ENCODE measurements at regions not wholly inside any gene's neighbourhood (a gene's known extent, or its start where the extent isn't known, plus 50 kb on each side); places are given as distances from the start of the nearest gene placed in this dataset.

DNA sequence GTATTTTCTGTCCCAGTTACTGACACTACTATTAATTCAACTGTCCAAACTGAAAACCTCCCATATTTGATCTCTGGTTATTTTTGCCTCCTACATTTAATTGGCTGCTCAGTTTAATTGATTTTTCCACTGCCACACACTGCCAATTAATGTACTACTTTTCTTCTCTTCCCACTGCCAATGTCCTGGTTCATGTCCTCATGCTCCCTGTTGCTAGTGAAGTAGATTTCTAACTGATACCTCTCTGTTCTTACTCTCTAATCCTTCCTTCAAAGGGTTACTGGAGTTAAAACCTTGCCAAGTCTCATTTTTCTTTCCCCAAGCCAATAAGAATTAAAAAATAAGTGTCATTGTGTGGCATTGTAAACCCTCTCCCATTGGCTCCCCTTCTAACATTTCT is 440.6 kb upstream of the JAG1 start:
- Mint-ChIP-seq H3K36me3 (no peaks in the 10 kb centered on the region), H3K9me3 (no peaks in the 10 kb centered on the region), H3K27ac (no peak overlapping the region), H3K4me1 (no peaks in the 10 kb centered on the region), H3K4me3 (no peak overlapping the region), H3K27me3 (ENCODE audit: low read depth) (no peaks in the 10 kb centered on the region)
- no peak for TF ChIP-seq IRF2 (CRISPR knock-in tag; IDR thresholded peaks at IDR 0.05; ENCODE audit: borderline replicate concordance, low read depth)
- TF ChIP-seq, protein P1, sequence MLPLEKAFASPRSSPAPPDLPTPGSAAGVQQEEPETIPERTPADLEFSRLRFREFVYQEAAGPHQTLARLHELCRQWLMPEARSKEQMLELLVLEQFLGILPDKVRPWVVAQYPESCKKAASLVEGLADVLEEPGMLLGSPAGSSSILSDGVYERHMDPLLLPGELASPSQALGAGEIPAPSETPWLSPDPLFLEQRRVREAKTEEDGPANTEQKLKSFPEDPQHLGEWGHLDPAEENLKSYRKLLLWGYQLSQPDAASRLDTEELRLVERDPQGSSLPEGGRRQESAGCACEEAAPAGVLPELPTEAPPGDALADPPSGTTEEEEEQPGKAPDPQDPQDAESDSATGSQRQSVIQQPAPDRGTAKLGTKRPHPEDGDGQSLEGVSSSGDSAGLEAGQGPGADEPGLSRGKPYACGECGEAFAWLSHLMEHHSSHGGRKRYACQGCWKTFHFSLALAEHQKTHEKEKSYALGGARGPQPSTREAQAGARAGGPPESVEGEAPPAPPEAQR (CRISPR knock-in tag; IDR thresholded peaks at IDR 0.05) = no peak
- TF ChIP-seq NR3C1 (CRISPR knock-in tag; conservative IDR thresholded peaks at IDR 0.05; ENCODE audit: low read depth) = no peak
- no peak for TF ChIP-seq MXD4 (CRISPR knock-in tag; IDR thresholded peaks at IDR 0.05; ENCODE audit: borderline replicate concordance)
- no peak for TF ChIP-seq ZNF416 (CRISPR knock-in tag; IDR thresholded peaks at IDR 0.05)
- CTCF ChIA-PET = no interaction called here
- ATAC-seq (no peak), DNase-seq (ENCODE audit: low spot score) (no peak)
- POLR2A ChIA-PET = no interaction called here

DNA sequence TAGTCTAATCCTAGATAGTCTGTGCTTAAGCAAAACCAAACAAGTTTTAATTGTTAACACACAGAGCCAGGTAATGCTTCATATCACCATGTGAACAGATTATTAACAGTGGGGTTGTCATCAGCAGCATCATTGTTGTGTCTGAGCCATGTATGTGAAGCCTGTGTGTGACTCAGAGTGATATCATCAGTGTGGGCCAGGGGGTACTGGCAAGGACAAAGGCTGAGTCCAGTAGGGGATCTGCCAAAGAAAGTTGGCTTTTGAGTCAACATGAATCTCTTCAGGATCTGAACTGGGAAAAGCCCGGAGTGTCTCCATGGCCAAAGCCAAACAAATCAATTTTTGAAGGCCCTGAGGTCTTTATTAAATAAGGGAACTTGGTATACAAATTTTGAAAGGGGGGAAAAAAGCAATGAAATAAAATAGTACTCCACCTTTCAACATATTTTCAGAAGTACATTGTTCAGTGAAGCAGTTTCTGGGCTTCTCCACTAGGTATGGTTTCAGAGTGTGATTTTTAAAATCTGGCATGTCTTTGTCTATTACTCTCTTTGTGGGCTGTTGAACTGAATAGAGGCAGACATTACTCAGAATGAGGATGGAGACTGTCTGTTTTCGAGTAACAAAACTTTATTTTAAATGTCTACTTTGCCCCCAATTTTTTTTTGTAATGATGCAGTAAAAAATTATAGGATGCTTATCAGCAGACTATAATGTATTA is 444.2 kb upstream of the JAG1 start:
- H3K27me3 Mint-ChIP-seq (ENCODE audit: low read depth) = no peaks in the 10 kb centered on the region
- DNase-seq (ENCODE audit: low spot score) (no peak), ATAC-seq (no peak)
- no peak overlapping the region for H3K4me3 Mint-ChIP-seq
- POLR2A ChIA-PET = no interaction called here
- H3K27ac Mint-ChIP-seq = no peak overlapping the region
- peaks cover 3% of the 10 kb centered on the region; the same call in 1 of the 2 replicates for H3K9me3 Mint-ChIP-seq
- CTCF ChIA-PET = no interaction called here
- peaks cover 3% of the 10 kb centered on the region; the same call in 1 of the 2 replicates for H3K36me3 Mint-ChIP-seq
- TF ChIP-seq HMGA2 (CRISPR knock-in tag; IDR thresholded peaks at IDR 0.05) = no peak
- no peak for TF ChIP-seq NR1H2 (CRISPR knock-in tag; IDR thresholded peaks at IDR 0.05)
- TF ChIP-seq, protein P2, sequence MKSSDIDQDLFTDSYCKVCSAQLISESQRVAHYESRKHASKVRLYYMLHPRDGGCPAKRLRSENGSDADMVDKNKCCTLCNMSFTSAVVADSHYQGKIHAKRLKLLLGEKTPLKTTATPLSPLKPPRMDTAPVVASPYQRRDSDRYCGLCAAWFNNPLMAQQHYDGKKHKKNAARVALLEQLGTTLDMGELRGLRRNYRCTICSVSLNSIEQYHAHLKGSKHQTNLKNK (CRISPR knock-in tag; IDR thresholded peaks at IDR 0.05) = no peak
- TF ChIP-seq, protein P3, sequence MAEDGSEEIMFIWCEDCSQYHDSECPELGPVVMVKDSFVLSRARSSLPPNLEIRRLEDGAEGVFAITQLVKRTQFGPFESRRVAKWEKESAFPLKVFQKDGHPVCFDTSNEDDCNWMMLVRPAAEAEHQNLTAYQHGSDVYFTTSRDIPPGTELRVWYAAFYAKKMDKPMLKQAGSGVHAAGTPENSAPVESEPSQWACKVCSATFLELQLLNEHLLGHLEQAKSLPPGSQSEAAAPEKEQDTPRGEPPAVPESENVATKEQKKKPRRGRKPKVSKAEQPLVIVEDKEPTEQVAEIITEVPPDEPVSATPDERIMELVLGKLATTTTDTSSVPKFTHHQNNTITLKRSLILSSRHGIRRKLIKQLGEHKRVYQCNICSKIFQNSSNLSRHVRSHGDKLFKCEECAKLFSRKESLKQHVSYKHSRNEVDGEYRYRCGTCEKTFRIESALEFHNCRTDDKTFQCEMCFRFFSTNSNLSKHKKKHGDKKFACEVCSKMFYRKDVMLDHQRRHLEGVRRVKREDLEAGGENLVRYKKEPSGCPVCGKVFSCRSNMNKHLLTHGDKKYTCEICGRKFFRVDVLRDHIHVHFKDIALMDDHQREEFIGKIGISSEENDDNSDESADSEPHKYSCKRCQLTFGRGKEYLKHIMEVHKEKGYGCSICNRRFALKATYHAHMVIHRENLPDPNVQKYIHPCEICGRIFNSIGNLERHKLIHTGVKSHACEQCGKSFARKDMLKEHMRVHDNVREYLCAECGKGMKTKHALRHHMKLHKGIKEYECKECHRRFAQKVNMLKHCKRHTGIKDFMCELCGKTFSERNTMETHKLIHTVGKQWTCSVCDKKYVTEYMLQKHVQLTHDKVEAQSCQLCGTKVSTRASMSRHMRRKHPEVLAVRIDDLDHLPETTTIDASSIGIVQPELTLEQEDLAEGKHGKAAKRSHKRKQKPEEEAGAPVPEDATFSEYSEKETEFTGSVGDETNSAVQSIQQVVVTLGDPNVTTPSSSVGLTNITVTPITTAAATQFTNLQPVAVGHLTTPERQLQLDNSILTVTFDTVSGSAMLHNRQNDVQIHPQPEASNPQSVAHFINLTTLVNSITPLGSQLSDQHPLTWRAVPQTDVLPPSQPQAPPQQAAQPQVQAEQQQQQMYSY (CRISPR knock-in tag; IDR thresholded peaks at IDR 0.05) = no peak
- TF ChIP-seq, protein P4, sequence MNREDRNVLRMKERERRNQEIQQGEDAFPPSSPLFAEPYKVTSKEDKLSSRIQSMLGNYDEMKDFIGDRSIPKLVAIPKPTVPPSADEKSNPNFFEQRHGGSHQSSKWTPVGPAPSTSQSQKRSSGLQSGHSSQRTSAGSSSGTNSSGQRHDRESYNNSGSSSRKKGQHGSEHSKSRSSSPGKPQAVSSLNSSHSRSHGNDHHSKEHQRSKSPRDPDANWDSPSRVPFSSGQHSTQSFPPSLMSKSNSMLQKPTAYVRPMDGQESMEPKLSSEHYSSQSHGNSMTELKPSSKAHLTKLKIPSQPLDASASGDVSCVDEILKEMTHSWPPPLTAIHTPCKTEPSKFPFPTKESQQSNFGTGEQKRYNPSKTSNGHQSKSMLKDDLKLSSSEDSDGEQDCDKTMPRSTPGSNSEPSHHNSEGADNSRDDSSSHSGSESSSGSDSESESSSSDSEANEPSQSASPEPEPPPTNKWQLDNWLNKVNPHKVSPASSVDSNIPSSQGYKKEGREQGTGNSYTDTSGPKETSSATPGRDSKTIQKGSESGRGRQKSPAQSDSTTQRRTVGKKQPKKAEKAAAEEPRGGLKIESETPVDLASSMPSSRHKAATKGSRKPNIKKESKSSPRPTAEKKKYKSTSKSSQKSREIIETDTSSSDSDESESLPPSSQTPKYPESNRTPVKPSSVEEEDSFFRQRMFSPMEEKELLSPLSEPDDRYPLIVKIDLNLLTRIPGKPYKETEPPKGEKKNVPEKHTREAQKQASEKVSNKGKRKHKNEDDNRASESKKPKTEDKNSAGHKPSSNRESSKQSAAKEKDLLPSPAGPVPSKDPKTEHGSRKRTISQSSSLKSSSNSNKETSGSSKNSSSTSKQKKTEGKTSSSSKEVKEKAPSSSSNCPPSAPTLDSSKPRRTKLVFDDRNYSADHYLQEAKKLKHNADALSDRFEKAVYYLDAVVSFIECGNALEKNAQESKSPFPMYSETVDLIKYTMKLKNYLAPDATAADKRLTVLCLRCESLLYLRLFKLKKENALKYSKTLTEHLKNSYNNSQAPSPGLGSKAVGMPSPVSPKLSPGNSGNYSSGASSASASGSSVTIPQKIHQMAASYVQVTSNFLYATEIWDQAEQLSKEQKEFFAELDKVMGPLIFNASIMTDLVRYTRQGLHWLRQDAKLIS (CRISPR knock-in tag; IDR thresholded peaks at IDR 0.05; ENCODE audit: borderline replicate concordance) = no peak
- TF ChIP-seq OVOL2 (CRISPR knock-in tag; IDR thresholded peaks at IDR 0.05; ENCODE audit: borderline replicate concordance) = no peak
- H3K4me1 Mint-ChIP-seq = no peaks in the 10 kb centered on the region

DNA sequence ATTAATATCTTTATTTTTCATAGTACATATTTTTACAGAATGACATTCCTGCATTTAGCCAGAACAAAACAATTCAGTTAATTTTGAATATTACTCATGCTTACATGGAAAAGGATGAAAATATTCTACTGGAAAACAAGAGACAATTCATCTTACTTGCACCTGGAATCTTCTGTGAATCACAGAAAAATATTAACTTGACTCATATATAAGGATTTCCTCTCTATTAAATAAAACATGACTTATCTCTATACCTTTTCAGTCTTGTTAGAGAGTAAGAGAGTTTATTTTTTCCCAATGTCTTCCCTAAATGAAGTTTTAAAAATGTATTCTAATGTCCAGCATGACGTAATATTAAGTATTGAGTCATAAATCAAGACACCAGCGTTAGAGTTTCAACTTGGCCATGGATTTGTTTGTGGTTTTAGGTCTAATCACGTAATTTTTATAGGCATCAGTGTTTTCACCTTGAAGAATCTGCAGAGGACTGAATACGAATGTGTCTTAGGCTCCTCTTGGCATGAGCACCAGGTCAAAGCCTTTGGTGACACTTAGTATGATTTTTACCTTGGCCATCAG is 445.1 kb upstream of the JAG1 start:
- DNase-seq (ENCODE audit: low spot score) (no peak), ATAC-seq (no peak)
- Mint-ChIP-seq H3K9me3 (peaks cover 3% of the 10 kb centered on the region; the same call in 1 of the 2 replicates), H3K36me3 (peaks cover 3% of the 10 kb centered on the region; the same call in 1 of the 2 replicates), H3K4me3 (no peak overlapping the region), H3K4me1 (no peaks in the 10 kb centered on the region), H3K27ac (no peak overlapping the region), H3K27me3 (ENCODE audit: low read depth) (no peaks in the 10 kb centered on the region)
- CTCF ChIA-PET = interaction anchor here (0.9 kb wide), 1 partner anchor 87 kb away, joined by 3 read pairs; no protein-coding TSS in a partner anchor
- POLR2A ChIA-PET = no interaction called here
- TF ChIP-seq, protein P5, sequence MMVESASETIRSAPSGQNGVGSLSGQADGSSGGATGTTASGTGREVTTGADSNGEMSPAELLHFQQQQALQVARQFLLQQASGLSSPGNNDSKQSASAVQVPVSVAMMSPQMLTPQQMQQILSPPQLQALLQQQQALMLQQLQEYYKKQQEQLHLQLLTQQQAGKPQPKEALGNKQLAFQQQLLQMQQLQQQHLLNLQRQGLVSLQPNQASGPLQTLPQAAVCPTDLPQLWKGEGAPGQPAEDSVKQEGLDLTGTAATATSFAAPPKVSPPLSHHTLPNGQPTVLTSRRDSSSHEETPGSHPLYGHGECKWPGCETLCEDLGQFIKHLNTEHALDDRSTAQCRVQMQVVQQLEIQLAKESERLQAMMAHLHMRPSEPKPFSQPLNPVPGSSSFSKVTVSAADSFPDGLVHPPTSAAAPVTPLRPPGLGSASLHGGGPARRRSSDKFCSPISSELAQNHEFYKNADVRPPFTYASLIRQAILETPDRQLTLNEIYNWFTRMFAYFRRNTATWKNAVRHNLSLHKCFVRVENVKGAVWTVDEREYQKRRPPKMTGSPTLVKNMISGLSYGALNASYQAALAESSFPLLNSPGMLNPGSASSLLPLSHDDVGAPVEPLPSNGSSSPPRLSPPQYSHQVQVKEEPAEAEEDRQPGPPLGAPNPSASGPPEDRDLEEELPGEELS (CRISPR knock-in tag; IDR thresholded peaks at IDR 0.05) = no peak
- no peak for TF ChIP-seq GRHL2 (CRISPR knock-in tag; IDR thresholded peaks at IDR 0.05; ENCODE audit: insufficient replicate concordance, severe bottlenecking)
- no peak for TF ChIP-seq NFE2L1 (CRISPR knock-in tag; IDR thresholded peaks at IDR 0.05)
- no peak for TF ChIP-seq RORB (CRISPR knock-in tag; IDR thresholded peaks at IDR 0.05)
- no peak for TF ChIP-seq ZNF317 (CRISPR knock-in tag; IDR thresholded peaks at IDR 0.05; ENCODE audit: borderline replicate concordance, low read depth)
